GM12874 (cell line): ENCODE measurements at regions not wholly inside any gene's neighbourhood (a gene's known extent, or its start where the extent isn't known, plus 50 kb on each side); places are given as distances from the start of the nearest gene placed in this dataset.

ENCODE experiments used
- TF ChIP-seq, protein P1 (sequence below): IDR thresholded peaks from 2 replicates; pipeline ENCODE4 v1.5.1; 2011; ENCODE audit warnings: low read depth, mild to moderate bottlenecking, control low read depth, low read length, moderate library complexity; ENCODE audit not compliant: insufficient read depth

DNA sequence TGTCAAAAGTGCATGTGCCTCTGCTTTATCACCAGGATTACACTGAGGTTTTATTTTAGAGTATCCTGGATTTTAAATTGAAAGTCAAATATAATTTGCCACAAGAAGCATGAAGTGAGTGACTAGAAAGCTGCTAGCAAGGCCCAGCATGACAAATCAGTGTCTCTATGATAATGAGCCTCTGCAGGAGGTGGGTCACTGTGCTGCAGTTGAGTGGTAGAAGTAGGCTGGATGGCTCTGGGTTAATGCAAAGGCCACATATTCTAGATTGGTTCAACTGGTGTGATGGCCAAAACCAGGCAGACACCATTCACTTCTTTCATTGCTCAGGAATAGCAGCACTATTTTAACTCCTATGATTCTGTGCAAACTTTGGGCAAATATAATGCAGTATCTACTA is 491.5 kb downstream of the OLFM4 start:
- TF ChIP-seq, protein P1, sequence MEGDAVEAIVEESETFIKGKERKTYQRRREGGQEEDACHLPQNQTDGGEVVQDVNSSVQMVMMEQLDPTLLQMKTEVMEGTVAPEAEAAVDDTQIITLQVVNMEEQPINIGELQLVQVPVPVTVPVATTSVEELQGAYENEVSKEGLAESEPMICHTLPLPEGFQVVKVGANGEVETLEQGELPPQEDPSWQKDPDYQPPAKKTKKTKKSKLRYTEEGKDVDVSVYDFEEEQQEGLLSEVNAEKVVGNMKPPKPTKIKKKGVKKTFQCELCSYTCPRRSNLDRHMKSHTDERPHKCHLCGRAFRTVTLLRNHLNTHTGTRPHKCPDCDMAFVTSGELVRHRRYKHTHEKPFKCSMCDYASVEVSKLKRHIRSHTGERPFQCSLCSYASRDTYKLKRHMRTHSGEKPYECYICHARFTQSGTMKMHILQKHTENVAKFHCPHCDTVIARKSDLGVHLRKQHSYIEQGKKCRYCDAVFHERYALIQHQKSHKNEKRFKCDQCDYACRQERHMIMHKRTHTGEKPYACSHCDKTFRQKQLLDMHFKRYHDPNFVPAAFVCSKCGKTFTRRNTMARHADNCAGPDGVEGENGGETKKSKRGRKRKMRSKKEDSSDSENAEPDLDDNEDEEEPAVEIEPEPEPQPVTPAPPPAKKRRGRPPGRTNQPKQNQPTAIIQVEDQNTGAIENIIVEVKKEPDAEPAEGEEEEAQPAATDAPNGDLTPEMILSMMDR: no peak

DNA sequence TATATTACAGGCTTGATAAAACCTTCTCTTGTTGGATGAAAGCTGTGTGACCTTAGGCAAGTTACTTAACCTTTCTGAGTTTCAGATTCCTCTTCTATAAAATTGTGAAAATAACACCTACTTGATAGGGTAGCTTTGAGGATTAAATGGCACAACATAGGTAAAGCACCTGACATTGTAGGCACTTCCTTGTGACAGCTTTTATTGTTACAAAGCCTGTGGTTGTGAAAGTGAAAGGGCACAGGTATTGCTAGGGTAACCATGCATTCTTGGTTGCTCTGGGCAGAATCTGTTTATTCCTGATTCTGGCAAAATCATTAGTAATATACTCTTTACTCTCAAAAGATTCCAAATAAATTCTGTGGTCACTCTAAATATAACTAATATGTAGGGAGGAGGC is 493.4 kb downstream of the OLFM4 start:
- TF ChIP-seq, protein P1: no peak

DNA sequence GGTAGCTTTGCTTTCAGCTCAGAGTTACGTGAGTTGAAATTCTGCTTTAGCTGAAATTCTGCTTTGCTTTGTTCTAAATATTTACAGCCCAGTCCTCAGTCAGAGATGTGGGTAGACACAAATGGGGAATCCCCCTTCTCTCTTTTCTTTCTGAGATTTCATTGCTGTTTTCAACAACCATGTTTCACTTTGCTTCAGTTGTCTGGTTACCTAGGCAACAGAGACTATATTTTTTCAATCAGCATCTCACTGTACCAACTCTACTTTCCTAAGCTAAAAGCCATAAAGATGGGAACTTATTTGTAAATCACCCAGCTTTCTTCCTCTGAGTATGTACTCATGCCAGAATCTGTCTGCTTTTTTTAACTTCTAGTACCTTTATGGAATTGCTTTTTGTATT is 509.0 kb downstream of the OLFM4 start:
- TF ChIP-seq, protein P1: no peak

DNA sequence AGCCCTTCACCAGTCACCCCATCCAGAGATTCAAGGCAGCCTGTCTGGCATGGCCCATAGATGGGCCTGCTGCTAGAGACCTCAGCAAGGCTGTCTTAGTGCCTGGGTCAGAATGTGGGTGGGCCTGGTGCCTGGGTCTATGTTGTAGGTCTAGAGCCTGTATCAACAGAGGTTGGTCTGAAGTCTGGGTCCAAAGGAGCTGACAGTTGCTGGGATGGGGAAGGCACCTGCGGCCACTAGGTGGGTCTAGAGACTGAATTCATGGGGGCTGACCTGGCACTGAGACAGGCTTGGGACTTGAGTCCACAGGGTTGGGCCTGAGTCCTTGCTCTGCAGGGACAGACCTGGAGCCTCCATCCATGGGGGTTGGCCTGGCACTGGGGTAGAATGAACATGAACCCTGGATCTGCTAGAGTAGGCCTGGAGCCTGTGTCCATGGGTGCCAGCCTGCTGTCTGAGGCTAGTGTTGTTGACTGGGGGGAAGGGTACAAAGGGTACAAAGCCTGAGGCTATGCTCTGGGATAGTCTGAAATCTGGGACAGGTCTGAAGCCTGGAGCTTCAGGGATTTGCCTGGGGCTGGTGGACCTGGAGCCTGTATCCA is 516.8 kb downstream of the OLFM4 start:
- TF ChIP-seq, protein P1: no peak

DNA sequence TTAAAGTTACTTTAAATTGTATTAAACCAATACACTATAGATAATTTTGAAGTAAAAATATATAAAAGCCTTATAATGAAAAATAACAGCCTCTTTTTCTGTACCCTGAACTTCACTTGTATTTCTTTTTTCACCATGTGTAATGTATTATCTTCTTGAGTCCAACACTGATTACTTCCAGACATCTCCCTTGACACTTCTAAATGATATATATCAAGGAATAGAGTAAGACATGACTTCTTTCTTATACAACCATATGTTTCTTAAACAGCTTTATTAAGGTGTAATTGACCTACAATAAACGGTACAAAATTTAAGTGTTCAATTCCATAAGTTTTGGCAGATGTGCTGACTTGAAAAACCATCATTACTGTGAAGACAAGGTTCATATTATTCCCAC is 531.9 kb downstream of the OLFM4 start:
- TF ChIP-seq, protein P1: no peak

DNA sequence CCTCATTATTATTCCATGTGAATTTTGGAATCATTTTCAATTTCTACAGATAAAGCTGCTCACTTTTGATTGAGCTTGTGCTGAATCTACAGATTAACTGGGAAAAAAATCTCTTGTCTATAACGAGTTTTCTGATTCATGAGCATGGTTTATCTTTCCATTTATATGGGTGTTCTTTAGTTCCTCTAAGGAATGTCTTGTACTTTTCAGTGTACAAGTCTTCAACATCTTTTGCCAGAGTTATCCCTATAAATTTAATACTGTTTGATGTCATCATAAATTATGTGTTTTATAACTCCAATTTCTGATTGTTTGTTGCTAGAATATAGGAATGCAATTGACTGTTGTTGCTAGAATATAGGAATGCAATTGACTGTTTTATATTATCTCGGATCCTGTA is 533.8 kb downstream of the OLFM4 start:
- TF ChIP-seq, protein P1: no peak

DNA sequence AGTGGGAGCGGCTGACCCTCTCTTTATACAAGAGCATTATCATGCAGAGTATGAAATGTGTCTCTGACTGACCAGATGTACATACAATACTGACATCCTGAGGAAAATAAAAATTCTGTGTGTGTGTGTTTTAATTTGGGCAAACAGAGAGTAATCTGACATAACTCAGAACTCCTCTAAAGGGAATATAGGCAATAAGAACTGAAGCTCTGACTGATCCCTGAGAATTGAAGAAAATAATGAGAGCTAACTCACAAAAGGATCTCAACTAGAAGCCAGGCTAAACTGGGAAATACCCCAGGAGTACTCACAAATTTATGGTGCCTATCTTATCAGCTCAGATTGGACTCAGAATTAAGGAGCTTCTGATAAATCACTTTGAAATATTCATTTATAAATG is 539.9 kb downstream of the OLFM4 start:
- TF ChIP-seq, protein P1: no peak
